Keratinocyte (primary cell): ENCODE measurements at regions not wholly inside any gene's neighbourhood (a gene's known extent, or its start where the extent isn't known, plus 50 kb on each side); places are given as distances from the start of the nearest gene placed in this dataset.

Experiments used
- DNase-seq: peaks from one replicate; pipeline ENCODE4 v3.0.0-alpha.2; 2011; ENCODE audit warnings: low read depth, missing footprints, low spot score
- FAIRE-seq: peaks from 2 replicates; lab custom pipeline; 2011; peaks lifted over from hg19 to GRCh38; lab: Jason Lieb, UNC
- H2AFZ ChIP-seq: 2 replicates; pipeline ENCODE4 v1.6.0; 2012; ENCODE audit warnings: low read length, control low read depth, inconsistent platforms; ENCODE audit not compliant: control insufficient read depth
- H3K27ac ChIP-seq: 2 replicates; pipeline ENCODE4 v1.5.1; 2011; ENCODE audit warnings: low read length; ENCODE audit not compliant: control insufficient read depth, insufficient read depth
- H3K27me3 ChIP-seq: 3 replicates; pipeline ENCODE4 v1.6.0; 2011; ENCODE audit warnings: low read length; ENCODE audit not compliant: control insufficient read depth, insufficient read depth; ENCODE audit errors: extremely low read depth
- H3K36me3 ChIP-seq, 2 experiments: 2 replicates in 1 of 2; 3 replicates in 1 of 2; pipeline ENCODE4 v1.5.1; 2011; ENCODE audit warnings: low read length in 2 of 2, mild to moderate bottlenecking in 1 of 2; ENCODE audit not compliant: control insufficient read depth in 2 of 2, insufficient read depth in 2 of 2; ENCODE audit errors: extremely low read depth in 1 of 2
- H3K4me1 ChIP-seq: 3 replicates; pipeline ENCODE4 v1.5.1; 2011; ENCODE audit warnings: low read length; ENCODE audit not compliant: control insufficient read depth, insufficient read depth; ENCODE audit errors: extremely low read depth
- H3K4me2 ChIP-seq: 3 replicates; pipeline ENCODE4 v1.6.0; 2011; ENCODE audit warnings: low read depth, low read length; ENCODE audit not compliant: control insufficient read depth, insufficient read depth; ENCODE audit errors: extremely low read depth
- H3K4me3 ChIP-seq, 3 experiments: fragments of 200-600 bp in 1 of 3; sonication (generic) in 1 of 3; 2 replicates in 2 of 3; 3 replicates in 1 of 3; pipeline ENCODE4 v1.5.1; 2011 to 2016; ENCODE audit warnings: low read length in 3 of 3, mild to moderate bottlenecking in 3 of 3, control low read depth in 2 of 3, inconsistent platforms in 1 of 3, low read depth in 1 of 3, mixed read lengths in 1 of 3, mixed run types in 1 of 3, moderate library complexity in 1 of 3; ENCODE audit not compliant: control insufficient read depth in 2 of 3, insufficient read depth in 2 of 3; ENCODE audit errors: extremely low read depth in 1 of 3
- H3K79me2 ChIP-seq: 2 replicates; pipeline ENCODE4 v1.6.0; 2012; ENCODE audit warnings: low read length; ENCODE audit not compliant: control insufficient read depth, insufficient read depth
- H3K9ac ChIP-seq: 3 replicates; pipeline ENCODE4 v1.6.0; 2011; ENCODE audit warnings: low read length; ENCODE audit not compliant: control insufficient read depth, insufficient read depth; ENCODE audit errors: extremely low read depth
- H3K9me1 ChIP-seq: 3 replicates; pipeline ENCODE4 v1.6.0; 2011; ENCODE audit warnings: low read length; ENCODE audit not compliant: control insufficient read depth, insufficient read depth; ENCODE audit errors: extremely low read depth
- H3K9me3 ChIP-seq: 2 replicates; pipeline ENCODE4 v1.5.1; 2012; ENCODE audit warnings: low read depth, low read length; ENCODE audit not compliant: control insufficient read depth
- H4K20me1 ChIP-seq: 3 replicates; pipeline ENCODE4 v1.6.0; 2011; ENCODE audit warnings: low read length; ENCODE audit not compliant: control insufficient read depth, insufficient read depth; ENCODE audit errors: extremely low read depth
- EZH2 ChIP-seq: IDR thresholded peaks from one replicate; pipeline ENCODE4 v1.6.1; 2012; ENCODE audit warnings: inconsistent platforms, mild to moderate bottlenecking, low read length, moderate library complexity
- dilution Hi-C: fragments of 300-500 bp; cut with MboI; formaldehyde crosslinking; loops from one replicate; pipeline ENCODE4 v1.7.0; 2020; ENCODE audit warnings: low sequenced_read_pairs; ENCODE audit not compliant: extremely low pct_ligation_motif_present
- TF ChIP-seq, protein P1 (sequence below), 3 experiments: IDR thresholded peaks in 1 of 3; conservative IDR thresholded peaks in 1 of 3; optimal IDR thresholded peaks in 1 of 3; 2 replicates in 2 of 3; 3 replicates in 1 of 3; pipeline versions ENCODE3 to v1.5.1; 2011; ENCODE audit warnings: low read length in 3 of 3, mild to moderate bottlenecking in 3 of 3, moderate library complexity in 2 of 3, control low read depth in 1 of 3, inconsistent platforms in 1 of 3; ENCODE audit not compliant: insufficient read depth in 2 of 3; ENCODE audit errors: extremely low read depth in 1 of 3

DNA sequence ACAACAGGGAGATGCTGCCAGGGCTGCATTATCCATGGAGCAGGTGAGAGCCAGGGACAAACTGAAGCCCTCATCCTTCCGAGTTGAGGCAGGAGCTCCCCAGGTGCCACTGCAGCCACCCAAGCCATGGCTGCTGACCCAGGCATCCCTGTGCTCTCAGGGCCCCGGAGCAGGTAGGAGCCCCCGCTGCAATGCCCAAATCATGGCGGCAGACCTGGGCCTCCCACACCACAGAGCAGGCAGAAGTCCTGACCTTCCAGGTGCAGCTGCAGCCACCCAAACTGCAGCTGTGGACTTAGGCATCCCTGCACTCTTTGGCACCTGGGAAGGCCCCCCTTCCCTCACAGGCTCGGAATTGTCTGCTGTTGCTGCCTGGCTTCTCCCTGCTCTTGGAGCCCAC lies 443.6 kb downstream of the ARAP2 start:
- no peak overlapping the region for H2AFZ ChIP-seq
- H3K4me2 ChIP-seq = no peak overlapping the region
- no peaks in the 10 kb centered on the region for H3K36me3 ChIP-seq
- H4K20me1 ChIP-seq = no peaks in the 10 kb centered on the region
- no peaks in the 10 kb centered on the region for H3K79me2 ChIP-seq
- no peaks in the 10 kb centered on the region for H3K9me1 ChIP-seq
- no peak overlapping the region for H3K4me3 ChIP-seq
- DNase-seq = no peak
- no peak for FAIRE-seq
- H3K9ac ChIP-seq = no peak overlapping the region
- H3K9me3 ChIP-seq = no peaks in the 10 kb centered on the region
- H3K27me3 ChIP-seq = no peaks in the 10 kb centered on the region
- TF ChIP-seq, protein P1, sequence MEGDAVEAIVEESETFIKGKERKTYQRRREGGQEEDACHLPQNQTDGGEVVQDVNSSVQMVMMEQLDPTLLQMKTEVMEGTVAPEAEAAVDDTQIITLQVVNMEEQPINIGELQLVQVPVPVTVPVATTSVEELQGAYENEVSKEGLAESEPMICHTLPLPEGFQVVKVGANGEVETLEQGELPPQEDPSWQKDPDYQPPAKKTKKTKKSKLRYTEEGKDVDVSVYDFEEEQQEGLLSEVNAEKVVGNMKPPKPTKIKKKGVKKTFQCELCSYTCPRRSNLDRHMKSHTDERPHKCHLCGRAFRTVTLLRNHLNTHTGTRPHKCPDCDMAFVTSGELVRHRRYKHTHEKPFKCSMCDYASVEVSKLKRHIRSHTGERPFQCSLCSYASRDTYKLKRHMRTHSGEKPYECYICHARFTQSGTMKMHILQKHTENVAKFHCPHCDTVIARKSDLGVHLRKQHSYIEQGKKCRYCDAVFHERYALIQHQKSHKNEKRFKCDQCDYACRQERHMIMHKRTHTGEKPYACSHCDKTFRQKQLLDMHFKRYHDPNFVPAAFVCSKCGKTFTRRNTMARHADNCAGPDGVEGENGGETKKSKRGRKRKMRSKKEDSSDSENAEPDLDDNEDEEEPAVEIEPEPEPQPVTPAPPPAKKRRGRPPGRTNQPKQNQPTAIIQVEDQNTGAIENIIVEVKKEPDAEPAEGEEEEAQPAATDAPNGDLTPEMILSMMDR (optimal IDR thresholded peaks at IDR 0.05 in 1 of 3, IDR thresholded peaks at IDR 0.05 in 1 of 3, conservative IDR thresholded peaks at IDR 0.05 in 1 of 3; ENCODE audit: extremely low read depth in 1 of 3, insufficient read depth in 2 of 3, low read length in 3 of 3) = no peak
- no peak for TF ChIP-seq EZH2
- no peaks in the 10 kb centered on the region for H3K4me1 ChIP-seq
- dilution Hi-C loops = no loop called here
- H3K27ac ChIP-seq = no peak overlapping the region

DNA sequence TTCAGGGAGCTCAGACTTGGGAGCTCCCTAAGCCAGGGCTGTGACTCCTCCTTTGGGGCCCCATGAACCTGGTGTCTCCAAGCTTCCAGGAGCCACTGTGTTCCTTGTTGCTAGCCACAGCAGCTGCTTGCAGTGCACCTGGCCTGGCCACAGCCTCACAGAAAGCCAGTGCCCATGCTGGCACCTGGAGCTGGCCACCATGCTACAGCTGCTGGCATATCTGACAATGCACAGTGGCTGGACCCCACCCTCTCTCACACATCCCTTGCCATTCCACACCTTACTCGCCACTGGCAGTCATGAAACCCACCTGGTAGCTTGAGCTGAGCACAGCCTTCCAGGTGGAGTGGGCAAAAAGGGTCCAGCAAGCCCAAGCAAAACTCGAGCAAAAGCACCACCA lies 441.7 kb downstream of the ARAP2 start:
- dilution Hi-C loops = no loop called here
- no peak overlapping the region for H2AFZ ChIP-seq
- no peaks in the 10 kb centered on the region for H3K79me2 ChIP-seq
- TF ChIP-seq, protein P1 (optimal IDR thresholded peaks at IDR 0.05 in 1 of 3, IDR thresholded peaks at IDR 0.05 in 1 of 3, conservative IDR thresholded peaks at IDR 0.05 in 1 of 3; ENCODE audit: extremely low read depth in 1 of 3, insufficient read depth in 2 of 3, low read length in 3 of 3) = no peak
- no peak for TF ChIP-seq EZH2
- H3K4me3 ChIP-seq = no peak overlapping the region
- no peak overlapping the region for H3K27ac ChIP-seq
- H4K20me1 ChIP-seq = no peaks in the 10 kb centered on the region
- H3K9me3 ChIP-seq = no peaks in the 10 kb centered on the region
- H3K9ac ChIP-seq = no peak overlapping the region
- H3K4me2 ChIP-seq = no peak overlapping the region
- no peaks in the 10 kb centered on the region for H3K4me1 ChIP-seq
- H3K36me3 ChIP-seq = no peaks in the 10 kb centered on the region
- FAIRE-seq (no peak), DNase-seq (no peak)
- H3K27me3 ChIP-seq = no peaks in the 10 kb centered on the region
- H3K9me1 ChIP-seq = no peaks in the 10 kb centered on the region
